ENCODE measurements at regions not wholly inside any gene's neighbourhood (a gene's known extent, or its start where the extent isn't known, plus 50 kb on each side); places are given as distances from the start of the nearest gene placed in this dataset.

GRCh38 chr5:39476843-39477220 is 52.1 kb upstream of the DAB2 start:
- DNase-seq (ENCODE audit: low read depth in 2 of 2) = no peak

- no peak for DNase-seq (ENCODE audit: low read depth in 2 of 2)
Observed at GRCh38 chr5:39475881-39476842, 51.4 kb upstream of the DAB2 start.

DNA sequence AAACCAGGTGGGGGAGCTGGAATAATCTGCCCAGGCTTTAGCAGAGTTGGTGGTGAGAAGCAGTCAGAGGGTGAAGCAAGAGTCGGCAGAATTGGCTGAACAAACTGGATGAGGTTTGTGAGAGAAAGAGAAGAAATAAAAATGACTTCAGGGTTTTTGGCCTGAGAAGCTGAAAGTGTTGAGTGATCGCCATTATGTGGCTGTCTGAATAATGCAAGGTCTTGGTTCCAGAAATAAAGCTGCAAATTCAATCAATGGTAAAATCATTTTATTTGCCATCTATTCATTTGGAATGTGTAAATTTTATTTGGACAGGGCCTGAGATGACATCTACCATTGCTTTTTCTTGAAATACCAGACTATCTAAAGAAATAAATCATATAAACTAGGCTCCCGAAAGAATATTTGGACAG is 50.4 kb upstream of the DAB2 start:
- DNase-seq (ENCODE audit: low read depth in 2 of 2) = no peak
